ENCODE measurements at regions not wholly inside any gene's neighbourhood (a gene's known extent, or its start where the extent isn't known, plus 50 kb on each side); places are given as distances from the start of the nearest gene placed in this dataset.

DNA sequence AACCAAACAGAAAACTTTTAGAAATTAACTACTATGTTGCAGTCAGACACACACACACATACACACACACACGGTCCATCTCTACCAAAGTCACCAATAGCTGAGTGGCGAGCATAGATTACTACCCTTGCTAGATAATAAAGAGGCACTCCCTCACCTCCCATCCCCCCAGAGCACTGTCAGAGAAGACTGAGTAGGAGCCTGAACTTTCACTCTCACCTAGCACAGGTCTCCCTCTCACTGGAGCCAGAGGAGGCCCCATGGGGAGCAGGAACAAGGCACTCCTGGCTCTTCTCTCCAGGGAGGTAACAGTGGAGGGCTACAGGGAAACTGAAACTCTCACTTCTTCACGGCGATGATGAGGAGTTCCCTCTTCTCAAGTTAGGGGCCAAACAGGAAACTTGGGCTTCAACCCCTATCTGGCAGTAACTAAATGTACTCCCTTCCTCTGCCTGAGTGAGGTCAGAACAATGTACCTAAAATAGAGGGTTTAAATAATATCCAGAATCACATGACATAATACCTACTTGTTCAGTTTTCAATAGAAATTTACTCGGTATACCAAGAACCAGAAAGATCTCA is 975.3 kb upstream of the GBE1 start:
- TF ChIP-seq, protein P1, sequence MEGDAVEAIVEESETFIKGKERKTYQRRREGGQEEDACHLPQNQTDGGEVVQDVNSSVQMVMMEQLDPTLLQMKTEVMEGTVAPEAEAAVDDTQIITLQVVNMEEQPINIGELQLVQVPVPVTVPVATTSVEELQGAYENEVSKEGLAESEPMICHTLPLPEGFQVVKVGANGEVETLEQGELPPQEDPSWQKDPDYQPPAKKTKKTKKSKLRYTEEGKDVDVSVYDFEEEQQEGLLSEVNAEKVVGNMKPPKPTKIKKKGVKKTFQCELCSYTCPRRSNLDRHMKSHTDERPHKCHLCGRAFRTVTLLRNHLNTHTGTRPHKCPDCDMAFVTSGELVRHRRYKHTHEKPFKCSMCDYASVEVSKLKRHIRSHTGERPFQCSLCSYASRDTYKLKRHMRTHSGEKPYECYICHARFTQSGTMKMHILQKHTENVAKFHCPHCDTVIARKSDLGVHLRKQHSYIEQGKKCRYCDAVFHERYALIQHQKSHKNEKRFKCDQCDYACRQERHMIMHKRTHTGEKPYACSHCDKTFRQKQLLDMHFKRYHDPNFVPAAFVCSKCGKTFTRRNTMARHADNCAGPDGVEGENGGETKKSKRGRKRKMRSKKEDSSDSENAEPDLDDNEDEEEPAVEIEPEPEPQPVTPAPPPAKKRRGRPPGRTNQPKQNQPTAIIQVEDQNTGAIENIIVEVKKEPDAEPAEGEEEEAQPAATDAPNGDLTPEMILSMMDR (IDR thresholded peaks at IDR 0.05) = no peak
- no peak for TF ChIP-seq POLR2A (IDR thresholded peaks at IDR 0.05)

Data from testis (tissue), 2 donors.